ENCODE measurements at regions not wholly inside any gene's neighbourhood (a gene's known extent, or its start where the extent isn't known, plus 50 kb on each side); places are given as distances from the start of the nearest gene placed in this dataset.

GRCh38 chr7:47657126-47657525, 75.2 kb upstream of the TNS3 start:
- no peak for TF ChIP-seq CTCF (IDR thresholded peaks at IDR 0.05; ENCODE audit: insufficient read depth, low read length, missing control alignments)
- no peak overlapping the region for H3K4me3 ChIP-seq (ENCODE audit: low read depth, low read length)
- ChIA-PET CTCF (no interaction called here), POLR2A (no interaction called here)
- no peak for DNase-seq (ENCODE audit: low read depth, low spot score)

- ChIA-PET POLR2A (no interaction called here), CTCF (interaction anchor here (1.0 to 1.4 kb wide), 3 partner anchors 8 to 11 kb away, joined by 4 to 5 read pairs (median 4); no protein-coding TSS in a partner anchor)
- no peak overlapping the region for H3K4me3 ChIP-seq (ENCODE audit: low read depth, low read length)
- no peak for TF ChIP-seq CTCF (IDR thresholded peaks at IDR 0.05; ENCODE audit: insufficient read depth, low read length, missing control alignments)
- no peak for DNase-seq (ENCODE audit: low read depth, low spot score)
Observed at GRCh38 chr7:47654672-47655298, 72.9 kb upstream of the TNS3 start.

- H3K4me3 ChIP-seq (ENCODE audit: low read depth, low read length) = no peak overlapping the region
- ChIA-PET CTCF (interaction anchor here (1.0 to 1.4 kb wide), 3 partner anchors 9 to 12 kb away, joined by 4 to 5 read pairs (median 4); no protein-coding TSS in a partner anchor), POLR2A (no interaction called here)
- TF ChIP-seq CTCF (IDR thresholded peaks at IDR 0.05; ENCODE audit: insufficient read depth, low read length, missing control alignments) = no peak
- DNase-seq (ENCODE audit: low read depth, low spot score) = no peak
Observed at GRCh38 chr7:47653550-47654411, 71.9 kb upstream of the TNS3 start.

- DNase-seq (ENCODE audit: low read depth, low spot score) = no peak
- H3K4me3 ChIP-seq (ENCODE audit: low read depth, low read length) = no peak overlapping the region
- no peak for TF ChIP-seq CTCF (IDR thresholded peaks at IDR 0.05; ENCODE audit: insufficient read depth, low read length, missing control alignments)
- POLR2A ChIA-PET = interaction anchor here (0.6 kb wide), 1 partner anchor 112 kb away, joined by 3 read pairs; no protein-coding TSS in a partner anchor
- CTCF ChIA-PET = interaction anchor here (1.1 kb wide), 1 partner anchor 143 kb away, joined by 3 read pairs; no protein-coding TSS in a partner anchor
Observed at GRCh38 chr7:47652591-47652990, 70.7 kb upstream of the TNS3 start.

GRCh38 chr7:47651355-47652317, 69.7 kb upstream of the TNS3 start:
- DNase-seq (ENCODE audit: low read depth, low spot score) = peak; percentile 98
- CTCF ChIA-PET = interaction anchor here (0.8 to 1.1 kb wide), 2 partner anchors 144 to 168 kb away, joined by 3 to 5 read pairs; no protein-coding TSS in a partner anchor
- POLR2A ChIA-PET = interaction anchor here (0.7 kb wide), 1 partner anchor 150 kb away, joined by 4 read pairs; no protein-coding TSS in a partner anchor
- H3K4me3 ChIP-seq (ENCODE audit: low read depth, low read length) = no peak overlapping the region
- no peak for TF ChIP-seq CTCF (IDR thresholded peaks at IDR 0.05; ENCODE audit: insufficient read depth, low read length, missing control alignments)
